22Rv1 (cell line): ENCODE measurements at regions not wholly inside any gene's neighbourhood (a gene's known extent, or its start where the extent isn't known, plus 50 kb on each side); places are given as distances from the start of the nearest gene placed in this dataset.

Experiments used
- CTCF ChIP-seq: fragments of 450-650 bp; IDR thresholded peaks from 2 replicates; pipeline ENCODE4 v1.5.1; 2017; ENCODE audit warnings: mild to moderate bottlenecking
- ZFX ChIP-seq: fragments of 450-650 bp; IDR thresholded peaks from 2 replicates; pipeline ENCODE4 v1.6.1; 2017; ENCODE audit warnings: antibody characterized with exemption, borderline replicate concordance

- no peak for TF ChIP-seq CTCF
- no peak for TF ChIP-seq ZFX
Measured at GRCh38 chrX:39426101-39426500, 624.8 kb downstream of the MID1IP1 start.
